GM12878 (cell line): ENCODE measurements at regions not wholly inside any gene's neighbourhood (a gene's known extent, or its start where the extent isn't known, plus 50 kb on each side); places are given as distances from the start of the nearest gene placed in this dataset.
"Not testable (repeated sequence)": the region's sequence is repeated elsewhere in the genome, so short reads cannot be mapped to it uniquely, and the experiment has no call there.

Source experiments
- ATAC-seq: fragments of 200-7000 bp; cut with Tn5 transposase; 3 replicates; pipeline ENCODE4 v1.9.1; 2020; ENCODE audit warnings: mild to moderate bottlenecking, moderate library complexity
- BruUV-seq: library from RNA; stranded (reverse); fragments of 400-500 nt; replicated peaks from 2 replicates; lab custom pipeline; 2021; lab: Mats Ljungman, UMichigan
- CTCF ChIA-PET: fragments of 300-600 bp; sonication (Branson Sonifier 250); formaldehyde crosslinking; extraction: SDS; loops from one replicate; lab custom pipeline; 2021; ENCODE audit warnings: inconsistent platforms; lab: Yijun Ruan, JAX
- POLR2A ChIA-PET: fragments of 350-600 bp; formaldehyde crosslinking; extraction: SDS; loops from one replicate; lab custom pipeline; 2021; ENCODE audit warnings: inconsistent platforms; lab: Charles Lee
- RAD21 ChIA-PET: fragments of 300-600 bp; sonication (Branson Sonifier 250); formaldehyde crosslinking; loops from one replicate; lab custom pipeline; 2023; ENCODE audit warnings: antibody characterized with exemption; ENCODE audit not compliant: unreplicated experiment; lab: Charles Lee
- SMC1A ChIA-PET: fragments of 300-600 bp; sonication (Branson Sonifier 250); formaldehyde crosslinking; loops from one replicate; lab custom pipeline; 2023; ENCODE audit not compliant: unreplicated experiment, uncharacterized antibody; lab: Charles Lee
- DNase-seq: peaks from one replicate; pipeline ENCODE4 v3.0.0-alpha.2; 2011; ENCODE audit warnings: low read depth, low spot score
- FAIRE-seq: peaks from 3 replicates; lab custom pipeline; 2011; peaks lifted over from hg19 to GRCh38; lab: Jason Lieb, UNC
- H2AFZ ChIP-seq: 2 replicates; pipeline ENCODE4 v1.6.0; 2011; ENCODE audit warnings: low read depth, low read length, control low read depth; ENCODE audit not compliant: control insufficient read depth
- H3K27ac ChIP-seq: 2 replicates; pipeline ENCODE4 v1.5.1; 2011; ENCODE audit warnings: control low read depth; ENCODE audit not compliant: control insufficient read depth, insufficient read depth
- H3K27me3 ChIP-seq, 2 experiments: replicated peaks in 1 of 2; 2 replicates each; pipeline versions ENCODE4 v1.6.0 to v1.6.1; 2011; ENCODE audit warnings: low read length in 1 of 2; ENCODE audit not compliant: control insufficient read depth in 2 of 2, insufficient read depth in 2 of 2
- H3K36me3 ChIP-seq, 2 experiments: 2 replicates each; pipeline ENCODE4 v1.5.1; 2011; ENCODE audit warnings: low read length in 1 of 2; ENCODE audit not compliant: control insufficient read depth in 2 of 2, insufficient read depth in 2 of 2
- H3K4me1 ChIP-seq: 2 replicates; pipeline ENCODE4 v1.6.1; 2011; ENCODE audit warnings: mild to moderate bottlenecking, low read length, moderate library complexity, mixed read lengths; ENCODE audit not compliant: control insufficient read depth, insufficient read depth
- H3K4me2 ChIP-seq: 2 replicates; pipeline ENCODE4 v1.6.0; 2011; ENCODE audit warnings: control low read depth; ENCODE audit not compliant: control insufficient read depth, insufficient read depth
- H3K4me3 ChIP-seq: fragments of 200-600 bp; sonication (generic); 2 replicates; pipeline ENCODE4 v1.5.1; 2016
- H3K79me2 ChIP-seq: 2 replicates; pipeline ENCODE4 v1.6.0; 2011; ENCODE audit warnings: low read length; ENCODE audit not compliant: control insufficient read depth, insufficient read depth
- H3K9ac ChIP-seq: 2 replicates; pipeline ENCODE4 v1.8.0; 2011; ENCODE audit warnings: low read length, control low read depth, mixed read lengths; ENCODE audit not compliant: control insufficient read depth, insufficient read depth
- H3K9me3 ChIP-seq: replicated peaks from 3 replicates; pipeline ENCODE4 v1.5.1; 2011; ENCODE audit warnings: mild to moderate bottlenecking, low read length; ENCODE audit not compliant: control insufficient read depth, insufficient read depth
- H4K20me1 ChIP-seq: 2 replicates; pipeline ENCODE4 v1.6.0; 2011; ENCODE audit not compliant: control insufficient read depth, insufficient read depth
- IKZF1 ChIP-seq: fragments of 450-650 bp; conservative IDR thresholded peaks from 2 replicates; pipeline ENCODE4 v1.6.1; 2017; ENCODE audit warnings: antibody characterized with exemption, mild to moderate bottlenecking
- JUNB ChIP-seq: IDR thresholded peaks from 2 replicates; pipeline ENCODE4 v1.6.1; 2016; ENCODE audit warnings: antibody characterized with exemption, mild to moderate bottlenecking
- PML ChIP-seq: IDR thresholded peaks from 2 replicates; pipeline ENCODE4 v1.6.1; 2012; ENCODE audit warnings: low read length, inconsistent platforms
- RCOR1 ChIP-seq: conservative IDR thresholded peaks from 2 replicates; pipeline ENCODE4 v1.6.1; 2012; ENCODE audit warnings: low read depth, low read length, improper control_type of control experiment
- STAT3 ChIP-seq: IDR thresholded peaks from 2 replicates; pipeline ENCODE4 v1.6.1; 2011; ENCODE audit warnings: low read depth, low read length, improper control_type of control experiment
- SUPT20H ChIP-seq: IDR thresholded peaks from 2 replicates; pipeline ENCODE4 v1.6.1; 2011; ENCODE audit warnings: low read depth, mild to moderate bottlenecking, low read length, moderate library complexity, borderline replicate concordance; ENCODE audit not compliant: control insufficient read depth
- WGBS: methylation state at CpG from one replicate; pipeline ENCODE4 v1.1.6; 2016; ENCODE audit warnings: low lambda C conversion rate; ENCODE audit not compliant: insufficient replicate concordance, insufficient coverage; ENCODE audit errors: missing lambda C conversion rate; 5-methylcytosine and 5-hydroxymethylcytosine counted together
- in situ Hi-C: fragments of 300-500 bp; cut with MboI; formaldehyde crosslinking; loops from 9 replicates; pipeline ENCODE4 v1.14.3; 2018; ENCODE audit warnings: mixed read lengths
- intact Hi-C: fragments of 100-400 bp; cut with micrococcal nuclease; formaldehyde crosslinking; loops from one replicate; pipeline ENCODE4 v1.14.2; 2022; ENCODE audit not compliant: unreplicated experiment
- TF ChIP-seq, protein P1 (sequence below): fragments of 450-650 bp; conservative IDR thresholded peaks from 2 replicates; pipeline ENCODE4 v1.6.1; 2017; ENCODE audit warnings: mild to moderate bottlenecking, moderate library complexity
- TF ChIP-seq, protein P2 (sequence below): fragments of 450-650 bp; IDR thresholded peaks from 2 replicates; pipeline ENCODE4 v1.6.1; 2018; ENCODE audit warnings: mild to moderate bottlenecking, low read depth, moderate library complexity; ENCODE audit not compliant: partially characterized antibody
- TF ChIP-seq, protein P3 (sequence below): IDR thresholded peaks from 2 replicates; pipeline ENCODE4 v1.6.1; 2011; ENCODE audit warnings: borderline replicate concordance, low read depth, mild to moderate bottlenecking, moderate library complexity, mixed read lengths, low read length; ENCODE audit not compliant: insufficient read depth; ENCODE audit errors: extremely low read length

DNA sequence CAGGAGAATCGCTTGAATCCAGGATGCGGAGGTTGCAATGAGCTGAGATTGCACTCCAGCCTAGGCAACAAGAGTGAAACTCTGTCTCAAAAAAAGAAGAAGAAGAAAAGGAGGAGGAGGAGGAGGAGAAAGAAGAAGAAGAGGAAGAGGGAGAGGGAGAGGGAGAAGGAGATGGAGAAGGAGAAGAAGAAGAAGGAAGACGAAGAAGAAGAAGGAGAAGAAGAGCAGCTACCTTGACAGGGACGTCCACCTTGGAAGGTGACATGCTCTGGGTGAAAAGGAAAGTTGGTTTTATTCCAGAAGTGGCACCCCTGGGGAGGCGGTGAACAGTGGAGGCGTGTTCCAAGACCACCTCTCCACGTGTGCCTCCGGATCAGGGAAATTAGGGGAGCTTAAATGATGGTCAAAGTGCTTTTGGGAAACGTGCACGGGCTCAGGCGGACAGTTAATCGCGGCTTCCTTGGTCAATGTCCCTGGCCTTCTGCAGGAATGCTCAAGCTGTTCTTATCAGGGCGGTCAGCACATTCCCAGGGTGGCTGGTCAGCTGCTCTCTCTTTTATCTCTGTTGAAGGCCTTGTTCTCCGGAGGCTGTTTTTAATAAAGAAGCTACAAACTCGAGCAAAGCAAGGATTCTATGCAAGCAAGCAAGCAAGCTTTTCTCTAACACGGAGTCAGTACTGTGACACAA, 78.9 kb upstream of the PEG3 start (continued):
- TF ChIP-seq, protein P1, sequence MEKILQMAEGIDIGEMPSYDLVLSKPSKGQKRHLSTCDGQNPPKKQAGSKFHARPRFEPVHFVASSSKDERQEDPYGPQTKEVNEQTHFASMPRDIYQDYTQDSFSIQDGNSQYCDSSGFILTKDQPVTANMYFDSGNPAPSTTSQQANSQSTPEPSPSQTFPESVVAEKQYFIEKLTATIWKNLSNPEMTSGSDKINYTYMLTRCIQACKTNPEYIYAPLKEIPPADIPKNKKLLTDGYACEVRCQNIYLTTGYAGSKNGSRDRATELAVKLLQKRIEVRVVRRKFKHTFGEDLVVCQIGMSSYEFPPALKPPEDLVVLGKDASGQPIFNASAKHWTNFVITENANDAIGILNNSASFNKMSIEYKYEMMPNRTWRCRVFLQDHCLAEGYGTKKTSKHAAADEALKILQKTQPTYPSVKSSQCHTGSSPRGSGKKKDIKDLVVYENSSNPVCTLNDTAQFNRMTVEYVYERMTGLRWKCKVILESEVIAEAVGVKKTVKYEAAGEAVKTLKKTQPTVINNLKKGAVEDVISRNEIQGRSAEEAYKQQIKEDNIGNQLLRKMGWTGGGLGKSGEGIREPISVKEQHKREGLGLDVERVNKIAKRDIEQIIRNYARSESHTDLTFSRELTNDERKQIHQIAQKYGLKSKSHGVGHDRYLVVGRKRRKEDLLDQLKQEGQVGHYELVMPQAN = no peak
- no peak for TF ChIP-seq IKZF1
- TF ChIP-seq JUNB = no peak
- TF ChIP-seq, protein P2, sequence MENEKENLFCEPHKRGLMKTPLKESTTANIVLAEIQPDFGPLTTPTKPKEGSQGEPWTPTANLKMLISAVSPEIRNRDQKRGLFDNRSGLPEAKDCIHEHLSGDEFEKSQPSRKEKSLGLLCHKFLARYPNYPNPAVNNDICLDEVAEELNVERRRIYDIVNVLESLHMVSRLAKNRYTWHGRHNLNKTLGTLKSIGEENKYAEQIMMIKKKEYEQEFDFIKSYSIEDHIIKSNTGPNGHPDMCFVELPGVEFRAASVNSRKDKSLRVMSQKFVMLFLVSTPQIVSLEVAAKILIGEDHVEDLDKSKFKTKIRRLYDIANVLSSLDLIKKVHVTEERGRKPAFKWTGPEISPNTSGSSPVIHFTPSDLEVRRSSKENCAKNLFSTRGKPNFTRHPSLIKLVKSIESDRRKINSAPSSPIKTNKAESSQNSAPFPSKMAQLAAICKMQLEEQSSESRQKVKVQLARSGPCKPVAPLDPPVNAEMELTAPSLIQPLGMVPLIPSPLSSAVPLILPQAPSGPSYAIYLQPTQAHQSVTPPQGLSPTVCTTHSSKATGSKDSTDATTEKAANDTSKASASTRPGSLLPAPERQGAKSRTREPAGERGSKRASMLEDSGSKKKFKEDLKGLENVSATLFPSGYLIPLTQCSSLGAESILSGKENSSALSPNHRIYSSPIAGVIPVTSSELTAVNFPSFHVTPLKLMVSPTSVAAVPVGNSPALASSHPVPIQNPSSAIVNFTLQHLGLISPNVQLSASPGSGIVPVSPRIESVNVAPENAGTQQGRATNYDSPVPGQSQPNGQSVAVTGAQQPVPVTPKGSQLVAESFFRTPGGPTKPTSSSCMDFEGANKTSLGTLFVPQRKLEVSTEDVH = no peak
- TF ChIP-seq STAT3 = no peak
- TF ChIP-seq RCOR1 = no peak
- no peak for TF ChIP-seq PML
- TF ChIP-seq, protein P3, sequence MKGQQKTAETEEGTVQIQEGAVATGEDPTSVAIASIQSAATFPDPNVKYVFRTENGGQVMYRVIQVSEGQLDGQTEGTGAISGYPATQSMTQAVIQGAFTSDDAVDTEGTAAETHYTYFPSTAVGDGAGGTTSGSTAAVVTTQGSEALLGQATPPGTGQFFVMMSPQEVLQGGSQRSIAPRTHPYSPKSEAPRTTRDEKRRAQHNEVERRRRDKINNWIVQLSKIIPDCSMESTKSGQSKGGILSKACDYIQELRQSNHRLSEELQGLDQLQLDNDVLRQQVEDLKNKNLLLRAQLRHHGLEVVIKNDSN = no peak
- no peak for TF ChIP-seq SUPT20H
- TF ChIP-seq, all 136 proteins: peak for 0

DNA sequence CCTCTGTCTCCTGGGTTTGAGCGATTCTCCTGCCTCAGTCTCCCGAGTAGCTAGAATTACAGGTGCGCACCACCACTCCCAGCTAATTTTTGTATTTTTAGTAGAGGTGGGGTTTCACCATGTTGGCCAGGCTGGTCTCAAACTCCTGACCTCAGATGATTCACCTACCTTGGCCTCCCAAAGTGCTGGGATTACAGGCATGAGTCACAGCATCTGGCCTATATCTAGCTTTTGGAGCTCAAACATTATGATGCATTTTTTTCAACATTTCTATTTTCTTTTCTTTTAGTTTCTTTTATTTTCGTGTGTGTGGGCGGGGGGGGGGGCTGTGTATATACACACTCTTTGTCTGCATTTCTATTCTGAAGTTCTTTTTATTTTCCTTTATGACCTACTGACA, 85.6 kb upstream of the PEG3 start:
- H3K79me2 ChIP-seq, H3K36me3 ChIP-seq, BruUV-seq, ATAC-seq, H3K27me3 ChIP-seq, CTCF ChIA-PET, H3K27ac ChIP-seq, DNase-seq, H3K9me3 ChIP-seq, H3K9ac ChIP-seq, in situ Hi-C loops, H3K4me3 ChIP-seq, H4K20me1 ChIP-seq, intact Hi-C loops, H3K4me2 ChIP-seq, FAIRE-seq, SMC1A ChIA-PET, RAD21 ChIA-PET, H2AFZ ChIP-seq, H3K4me1 ChIP-seq, POLR2A ChIA-PET: not testable (repeated sequence)
- 26% methylated on average over 5 of the region's 5 CpGs for WGBS
